ENCODE measurements at regions not wholly inside any gene's neighbourhood (a gene's known extent, or its start where the extent isn't known, plus 50 kb on each side); places are given as distances from the start of the nearest gene placed in this dataset.

GRCh38 chr4:116132946-116133345 lies 952.4 kb downstream of the TRAM1L1 start:
- Mint-ChIP-seq H3K36me3 (ENCODE audit: insufficient read depth in 1 of 3, low read depth in 3 of 3) (peaks cover 0 to 5% (median 0%) of the 10 kb centered on the region in 3 experiments; a peak in 3 of 7 replicates), H3K4me1 (peaks cover 5 to 10% of the 10 kb centered on the region in 2 experiments), H3K9me3 (peaks cover 0 to 3% of the 10 kb centered on the region in 2 experiments; a peak in 1 of 5 replicates), H3K27me3 (ENCODE audit: low read depth) (no peaks in the 10 kb centered on the region), H3K4me3 (no peak overlapping the region), H3K27ac (0 out of 7 replicates have a peak overlapping the region, but pooled peaks of 1 of the 3 experiments have one; percentile 5)
- no peak overlapping the region for H3K14ac ChIP-seq (ENCODE audit: insufficient read depth, low read length)
- H3K4me2 ChIP-seq (ENCODE audit: insufficient read depth, insufficient read length, low read length): no peak overlapping the region
- no peak overlapping the region for H3K23ac ChIP-seq (ENCODE audit: insufficient read length, low read depth, low read length)
- no peak overlapping the region for H4K8ac ChIP-seq (replicated peaks; ENCODE audit: insufficient read length, low read depth, low read length)
- H3K27me3 ChIP-seq (ENCODE audit: insufficient read depth, low read length): no peaks in the 10 kb centered on the region
- H2AFZ ChIP-seq (ENCODE audit: low read length): no peak overlapping the region
- H3K56ac ChIP-seq (ENCODE audit: insufficient read length, low read depth, low read length): no peak overlapping the region
- no peaks in the 10 kb centered on the region for H3K23me2 ChIP-seq (ENCODE audit: insufficient read length, low read depth, low read length, poor library complexity, severe bottlenecking)
- WGBS (ENCODE audit: extremely low coverage, insufficient read length, low lambda C conversion rate): no CpG with 5 or more reads among the region's 3 CpGs
- H3K9me3 ChIP-seq (ENCODE audit: control insufficient read depth, low read depth, low read length): no peaks in the 10 kb centered on the region
- H3K18ac ChIP-seq (ENCODE audit: insufficient read length, low read depth, low read length): no peak overlapping the region
- no peak overlapping the region for H2BK5ac ChIP-seq (ENCODE audit: insufficient read length, low read length)
- H3K4ac ChIP-seq (ENCODE audit: low read depth, low read length): no peak overlapping the region
- H4K5ac ChIP-seq (ENCODE audit: insufficient read length, low read depth, low read length): no peak overlapping the region
- no peaks in the 10 kb centered on the region for H4K20me1 ChIP-seq (ENCODE audit: control insufficient read depth, insufficient read depth, insufficient read length)
- DNase-seq: no peak
- no peak overlapping the region for H2BK120ac ChIP-seq (ENCODE audit: low read depth, low read length, poor library complexity, severe bottlenecking)
- H3K27ac ChIP-seq (ENCODE audit: insufficient read length, low read depth, low read length): no peak overlapping the region
- H2BK15ac ChIP-seq (ENCODE audit: low read depth, low read length): no peak overlapping the region
- no peak overlapping the region for H2BK12ac ChIP-seq (ENCODE audit: insufficient read length, low read depth, low read length)
- no peaks in the 10 kb centered on the region for H3K79me1 ChIP-seq (ENCODE audit: insufficient read depth, low read depth, low read length, poor library complexity, severe bottlenecking)
- TF ChIP-seq CTCF (conservative IDR thresholded peaks at IDR 0.05): no peak
- H3T11ph ChIP-seq (ENCODE audit: low read length): no peak overlapping the region
- no peak overlapping the region for H2BK20ac ChIP-seq (ENCODE audit: low read depth, low read length, poor library complexity, severe bottlenecking)
- H2AK5ac ChIP-seq (ENCODE audit: insufficient read length, low read length): no peak overlapping the region
- no peak overlapping the region for H3K9ac ChIP-seq (ENCODE audit: extremely low read depth, insufficient read length, low read length)
- no peak overlapping the region for H4K91ac ChIP-seq (ENCODE audit: insufficient read length, low read depth, low read length)
- H3K79me2 ChIP-seq (ENCODE audit: insufficient read depth, low read length): no peaks in the 10 kb centered on the region
- no peaks in the 10 kb centered on the region for H3K4me1 ChIP-seq (ENCODE audit: insufficient read depth, low read length)
